Pancreas (tissue), 10 donors: ENCODE measurements at regions not wholly inside any gene's neighbourhood (a gene's known extent, or its start where the extent isn't known, plus 50 kb on each side); places are given as distances from the start of the nearest gene placed in this dataset.

Experiments
- ATAC-seq, 4 donors: fragments of 200-7000 bp; cut with Tn5 transposase; one replicate each; pipeline versions ENCODE4 v1.8.0 to v1.9.1; 2020; ENCODE audit warnings: mild to moderate bottlenecking in 4 of 4, moderate library complexity in 4 of 4
- DNase-seq, 6 donors: peaks; one replicate each; pipeline ENCODE4 v3.0.0-alpha.2; 2020
- FAIRE-seq: peaks from 2 replicates; lab custom pipeline; 2012; peaks lifted over from hg19 to GRCh38; lab: Jason Lieb, UNC
- H3K27ac ChIP-seq, 4 donors: fragments of 200-600 bp; sonication (generic); 1 replicate in 3 of 4; 2 replicates in 1 of 4; pipeline versions ENCODE4 v1.5.0 to v1.8.0; 2020
- H3K27me3 ChIP-seq, 4 donors: fragments of 200-600 bp; one replicate each; pipeline ENCODE4 v1.8.0; 2021
- H3K36me3 ChIP-seq, 3 donors: fragments of 200-600 bp; sonication (generic) in 1 of 3; one replicate each; pipeline versions ENCODE4 v1.5.0 to v1.8.0; 2020 to 2021
- H3K4me1 ChIP-seq, 3 donors: fragments of 200-600 bp; one replicate each; pipeline ENCODE4 v1.8.0; 2021
- H3K4me3 ChIP-seq, 4 donors: fragments of 200-600 bp; sonication (generic) in 2 of 4; one replicate each; pipeline versions ENCODE4 v1.5.0 to v1.8.0; 2020 to 2021
- H3K9me3 ChIP-seq, 4 donors: fragments of 200-600 bp; one replicate each; pipeline ENCODE4 v1.8.0; 2021
- WGBS, 2 donors: extraction: QIAGEN DNeasy Blood & Tissue Kit; methylation state at CpG; one replicate each; pipeline ENCODE4 v1.1.7; 2013; 5-methylcytosine and 5-hydroxymethylcytosine counted together
- intact Hi-C, 3 donors: fragments of 100-400 bp; cut with DNase I; formaldehyde crosslinking; loops; one replicate each; pipeline versions ENCODE4 v1.11.1 to v1.14.2; 2022
- TF ChIP-seq, protein P1 (sequence below), 4 donors: fragments of 200-600 bp; sonication (generic) in 3 of 4; IDR thresholded peaks; one replicate each; pipeline versions ENCODE4 v1.5.0 to v1.8.0; 2021; ENCODE audit warnings: antibody characterized with exemption in 4 of 4
- donor health status: healthy with polysubstance abuse.
- donor health status: DM: no; HTN: no; CAD: no; lungs with moderate emphysema.
- donor health status: DM: no; HTN: no; CAD: no.
- donor health status: control.
- donor health status: control.
- donor health status: Bipolar disorder and iron deficiency.
- donor health status: DM: yes; HTN: yes; CAD: no.
- donor health status: DM: no; HTN: no; CAD: no.
- donor health status: DM: no; HTN: no; CAD: no.
- donor health status: DM: yes; HTN: yes; CAD: no.

DNA sequence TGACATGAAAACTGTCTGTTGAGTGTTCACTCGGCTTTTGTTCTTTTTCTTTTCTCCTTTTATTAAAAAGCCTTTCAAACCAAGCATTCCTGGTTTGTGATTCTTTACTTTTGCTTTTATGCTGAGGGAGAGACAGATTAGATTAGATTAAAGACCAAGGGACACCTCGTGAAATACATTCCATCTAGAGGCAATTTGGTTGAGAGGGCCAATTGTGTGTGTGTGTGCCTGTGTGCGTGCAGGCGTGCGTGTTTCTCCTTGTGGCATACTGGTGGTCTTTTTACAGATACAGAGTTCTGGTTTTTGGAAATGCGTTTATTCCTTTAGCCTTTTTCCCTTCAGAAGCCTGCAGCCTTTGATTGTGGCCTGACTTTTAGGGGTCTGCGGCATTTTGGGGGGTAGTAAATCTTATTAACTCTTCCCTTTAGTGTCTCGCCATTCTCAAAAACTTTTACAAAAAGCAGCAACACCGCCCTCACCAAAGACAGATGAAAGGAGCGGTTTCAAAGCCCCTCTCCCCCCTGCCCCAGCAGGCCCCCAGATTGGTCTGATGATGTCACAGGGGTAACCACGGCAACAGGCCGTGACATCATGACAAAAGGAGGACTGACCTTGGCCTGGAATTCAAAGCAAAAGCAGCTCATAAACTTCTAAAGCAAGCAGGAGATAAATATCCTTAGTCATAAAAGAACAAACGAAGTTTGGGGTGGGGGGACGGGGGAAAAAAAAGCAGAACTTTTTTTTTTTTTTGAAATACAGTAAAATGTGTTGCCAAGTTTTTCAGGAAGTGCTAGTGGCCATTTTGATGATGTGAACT, 84.1 kb upstream of the TBX3 start:
- no peak overlapping the region for H3K4me3 ChIP-seq
- TF ChIP-seq, protein P1, sequence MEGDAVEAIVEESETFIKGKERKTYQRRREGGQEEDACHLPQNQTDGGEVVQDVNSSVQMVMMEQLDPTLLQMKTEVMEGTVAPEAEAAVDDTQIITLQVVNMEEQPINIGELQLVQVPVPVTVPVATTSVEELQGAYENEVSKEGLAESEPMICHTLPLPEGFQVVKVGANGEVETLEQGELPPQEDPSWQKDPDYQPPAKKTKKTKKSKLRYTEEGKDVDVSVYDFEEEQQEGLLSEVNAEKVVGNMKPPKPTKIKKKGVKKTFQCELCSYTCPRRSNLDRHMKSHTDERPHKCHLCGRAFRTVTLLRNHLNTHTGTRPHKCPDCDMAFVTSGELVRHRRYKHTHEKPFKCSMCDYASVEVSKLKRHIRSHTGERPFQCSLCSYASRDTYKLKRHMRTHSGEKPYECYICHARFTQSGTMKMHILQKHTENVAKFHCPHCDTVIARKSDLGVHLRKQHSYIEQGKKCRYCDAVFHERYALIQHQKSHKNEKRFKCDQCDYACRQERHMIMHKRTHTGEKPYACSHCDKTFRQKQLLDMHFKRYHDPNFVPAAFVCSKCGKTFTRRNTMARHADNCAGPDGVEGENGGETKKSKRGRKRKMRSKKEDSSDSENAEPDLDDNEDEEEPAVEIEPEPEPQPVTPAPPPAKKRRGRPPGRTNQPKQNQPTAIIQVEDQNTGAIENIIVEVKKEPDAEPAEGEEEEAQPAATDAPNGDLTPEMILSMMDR (IDR thresholded peaks at IDR 0.05), result no peak
- no peaks in the 10 kb centered on the region for H3K36me3 ChIP-seq
- H3K9me3 ChIP-seq, result no peaks in the 10 kb centered on the region
- DNase-seq (no peak), FAIRE-seq (no peak), ATAC-seq (no peak)
- no peak overlapping the region for H3K27ac ChIP-seq
- WGBS, 2 donors, result 53 to 54% methylated on average over 14 of the region's 14 CpGs
- no peaks in the 10 kb centered on the region for H3K27me3 ChIP-seq
- no peaks in the 10 kb centered on the region for H3K4me1 ChIP-seq
- intact Hi-C loops, result no loop called here

DNA sequence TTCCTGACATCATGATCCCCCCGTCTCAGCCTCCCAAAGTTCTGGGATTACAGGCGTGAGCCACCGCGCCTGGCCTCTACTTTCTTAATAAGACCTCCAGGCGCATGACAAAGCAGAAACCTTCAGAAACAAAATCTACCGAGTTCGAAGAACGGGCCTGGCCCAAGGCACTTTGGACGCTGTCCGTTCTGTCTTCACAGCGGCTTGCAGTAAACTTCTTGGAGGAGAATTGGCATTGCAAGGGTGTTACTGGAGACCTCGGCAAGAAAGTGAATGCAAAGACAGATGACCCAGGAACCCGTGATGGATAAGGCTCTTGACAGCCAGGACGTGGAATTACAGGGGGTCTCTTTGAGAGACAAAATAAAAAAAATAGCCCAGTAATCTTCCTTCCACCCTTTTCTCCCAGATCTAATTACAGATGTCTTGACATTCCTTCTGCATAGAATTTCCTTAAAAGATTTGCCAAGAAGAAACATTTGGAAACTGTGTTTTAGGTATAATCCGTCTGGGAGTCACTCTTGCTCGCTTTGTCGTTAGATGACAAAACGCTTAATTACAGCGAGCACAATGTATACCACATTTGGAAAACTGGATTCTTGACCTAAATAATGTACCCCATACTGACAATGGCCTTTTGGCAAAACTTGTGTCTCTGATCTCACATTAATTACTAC, 83.2 kb upstream of the TBX3 start:
- TF ChIP-seq, protein P1 (IDR thresholded peaks at IDR 0.05), result no peak
- no peaks in the 10 kb centered on the region for H3K4me1 ChIP-seq
- no peak for DNase-seq
- H3K9me3 ChIP-seq, result no peaks in the 10 kb centered on the region
- no peak overlapping the region for H3K4me3 ChIP-seq
- no peak for FAIRE-seq
- no peak for ATAC-seq
- no peak overlapping the region for H3K27ac ChIP-seq
- 68 to 76% methylated on average over 19 of the region's 19 CpGs for WGBS, 2 donors
- intact Hi-C loops, result no loop called here
- H3K36me3 ChIP-seq, result no peaks in the 10 kb centered on the region
- no peaks in the 10 kb centered on the region for H3K27me3 ChIP-seq

DNA sequence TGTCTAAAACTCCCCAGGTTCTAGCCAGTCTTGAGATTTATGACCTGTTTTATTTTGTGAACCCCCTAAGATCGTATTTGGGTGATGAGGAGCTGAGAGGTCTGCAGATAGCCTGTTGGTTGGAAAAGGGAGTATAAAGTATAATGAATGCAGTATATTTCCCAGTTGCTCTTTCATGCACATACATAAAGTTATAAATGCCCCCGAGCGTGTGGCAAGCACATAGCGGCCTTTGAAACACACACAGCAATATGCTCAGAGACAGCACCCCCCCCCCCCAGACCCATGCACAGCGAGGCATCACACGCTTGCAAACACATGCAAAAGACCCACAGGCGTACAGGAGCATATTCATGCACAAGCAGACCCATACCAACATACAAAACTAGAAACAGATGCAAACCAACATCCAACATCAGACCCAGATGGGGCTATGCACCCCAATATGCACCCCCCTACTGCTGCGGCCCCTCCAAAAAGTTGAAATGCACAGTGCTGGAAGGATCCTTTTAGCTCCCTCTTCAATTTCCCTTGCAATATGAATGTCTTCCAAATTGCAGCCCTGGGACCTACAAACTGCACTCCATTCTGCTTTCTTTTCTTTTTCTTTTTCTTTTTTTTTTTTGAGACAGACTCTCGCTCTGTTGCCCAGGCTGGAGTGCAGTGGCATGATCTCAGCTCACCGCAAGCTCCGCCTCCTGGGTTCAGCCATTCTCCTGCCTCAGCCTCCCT, 82.2 kb upstream of the TBX3 start:
- intact Hi-C loops, result no loop called here
- H3K27ac ChIP-seq, result no peak overlapping the region
- no peaks in the 10 kb centered on the region for H3K36me3 ChIP-seq
- no peak overlapping the region for H3K4me3 ChIP-seq
- DNase-seq (no peak), ATAC-seq (no peak), FAIRE-seq (no peak)
- no peaks in the 10 kb centered on the region for H3K9me3 ChIP-seq
- 56 to 78% methylated on average over 11 of the region's 11 CpGs for WGBS, 2 donors
- H3K4me1 ChIP-seq, result no peaks in the 10 kb centered on the region
- no peaks in the 10 kb centered on the region for H3K27me3 ChIP-seq
- TF ChIP-seq, protein P1 (IDR thresholded peaks at IDR 0.05), result no peak

DNA sequence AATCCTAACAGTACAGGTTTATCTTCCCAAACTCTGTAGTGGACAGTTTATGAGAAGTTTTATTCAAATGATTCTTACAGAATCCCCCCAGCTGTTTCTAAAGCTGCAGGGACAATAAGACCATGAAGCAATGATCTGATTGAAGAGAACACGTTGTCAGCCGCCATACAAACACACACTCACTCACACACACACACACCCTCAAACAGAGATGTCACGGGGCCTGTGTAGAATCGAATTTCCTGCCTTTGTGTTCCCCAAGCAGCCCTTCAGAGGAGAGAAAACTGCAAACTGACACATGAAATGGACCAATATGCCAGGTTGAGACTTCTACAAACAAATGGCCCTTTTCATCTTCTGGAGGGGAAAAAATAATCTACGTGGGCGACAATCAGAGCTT, 80.5 kb upstream of the TBX3 start:
- Histone ChIP-seq H3K9me3 (no peaks in the 10 kb centered on the region), H3K4me1 (no peaks in the 10 kb centered on the region), H3K36me3 (no peaks in the 10 kb centered on the region), H3K4me3 (no peak overlapping the region), H3K27ac (no peak overlapping the region), H3K27me3 (no peaks in the 10 kb centered on the region)
- DNase-seq, result no peak
- no peak for FAIRE-seq
- intact Hi-C loops, result no loop called here
- ATAC-seq, result no peak
- TF ChIP-seq, protein P1 (IDR thresholded peaks at IDR 0.05), result no peak
- whole genome bisulfite sequencing, 2 donors, result 40 to 45% methylated on average over 6 of the region's 6 CpGs
